GM12878 (cell line): ENCODE measurements at regions not wholly inside any gene's neighbourhood (a gene's known extent, or its start where the extent isn't known, plus 50 kb on each side); places are given as distances from the start of the nearest gene placed in this dataset.

ENCODE experiments used
- ATAC-seq: fragments of 200-7000 bp; cut with Tn5 transposase; 3 replicates; pipeline ENCODE4 v1.9.1; 2020; ENCODE audit warnings: mild to moderate bottlenecking, moderate library complexity
- BruUV-seq: library from RNA; stranded (reverse); fragments of 400-500 nt; replicated peaks from 2 replicates; lab custom pipeline; 2021; lab: Mats Ljungman, UMichigan
- CTCF ChIA-PET: fragments of 300-600 bp; sonication (Branson Sonifier 250); formaldehyde crosslinking; extraction: SDS; loops from one replicate; lab custom pipeline; 2021; ENCODE audit warnings: inconsistent platforms; lab: Yijun Ruan, JAX
- POLR2A ChIA-PET: fragments of 350-600 bp; formaldehyde crosslinking; extraction: SDS; loops from one replicate; lab custom pipeline; 2021; ENCODE audit warnings: inconsistent platforms; lab: Charles Lee
- RAD21 ChIA-PET: fragments of 300-600 bp; sonication (Branson Sonifier 250); formaldehyde crosslinking; loops from one replicate; lab custom pipeline; 2023; ENCODE audit warnings: antibody characterized with exemption; ENCODE audit not compliant: unreplicated experiment; lab: Charles Lee
- SMC1A ChIA-PET: fragments of 300-600 bp; sonication (Branson Sonifier 250); formaldehyde crosslinking; loops from one replicate; lab custom pipeline; 2023; ENCODE audit not compliant: unreplicated experiment, uncharacterized antibody; lab: Charles Lee
- DNase-seq: peaks from one replicate; pipeline ENCODE4 v3.0.0-alpha.2; 2011; ENCODE audit warnings: low read depth, low spot score
- FAIRE-seq: peaks from 3 replicates; lab custom pipeline; 2011; peaks lifted over from hg19 to GRCh38; lab: Jason Lieb, UNC
- H2AFZ ChIP-seq: 2 replicates; pipeline ENCODE4 v1.6.0; 2011; ENCODE audit warnings: low read depth, low read length, control low read depth; ENCODE audit not compliant: control insufficient read depth
- H3K27ac ChIP-seq: 2 replicates; pipeline ENCODE4 v1.5.1; 2011; ENCODE audit warnings: control low read depth; ENCODE audit not compliant: control insufficient read depth, insufficient read depth
- H3K27me3 ChIP-seq, 2 experiments: replicated peaks in 1 of 2; 2 replicates each; pipeline versions ENCODE4 v1.6.0 to v1.6.1; 2011; ENCODE audit warnings: low read length in 1 of 2; ENCODE audit not compliant: control insufficient read depth in 2 of 2, insufficient read depth in 2 of 2
- H3K36me3 ChIP-seq, 2 experiments: 2 replicates each; pipeline ENCODE4 v1.5.1; 2011; ENCODE audit warnings: low read length in 1 of 2; ENCODE audit not compliant: control insufficient read depth in 2 of 2, insufficient read depth in 2 of 2
- H3K4me1 ChIP-seq: 2 replicates; pipeline ENCODE4 v1.6.1; 2011; ENCODE audit warnings: mild to moderate bottlenecking, low read length, moderate library complexity, mixed read lengths; ENCODE audit not compliant: control insufficient read depth, insufficient read depth
- H3K4me2 ChIP-seq: 2 replicates; pipeline ENCODE4 v1.6.0; 2011; ENCODE audit warnings: control low read depth; ENCODE audit not compliant: control insufficient read depth, insufficient read depth
- H3K4me3 ChIP-seq: fragments of 200-600 bp; sonication (generic); 2 replicates; pipeline ENCODE4 v1.5.1; 2016
- H3K79me2 ChIP-seq: 2 replicates; pipeline ENCODE4 v1.6.0; 2011; ENCODE audit warnings: low read length; ENCODE audit not compliant: control insufficient read depth, insufficient read depth
- H3K9ac ChIP-seq: 2 replicates; pipeline ENCODE4 v1.8.0; 2011; ENCODE audit warnings: low read length, control low read depth, mixed read lengths; ENCODE audit not compliant: control insufficient read depth, insufficient read depth
- H3K9me3 ChIP-seq: replicated peaks from 3 replicates; pipeline ENCODE4 v1.5.1; 2011; ENCODE audit warnings: mild to moderate bottlenecking, low read length; ENCODE audit not compliant: control insufficient read depth, insufficient read depth
- H4K20me1 ChIP-seq: 2 replicates; pipeline ENCODE4 v1.6.0; 2011; ENCODE audit not compliant: control insufficient read depth, insufficient read depth
- CBFB ChIP-seq: IDR thresholded peaks from 2 replicates; pipeline ENCODE4 v1.6.1; 2016; ENCODE audit warnings: antibody characterized with exemption, low read depth
- CREM ChIP-seq: IDR thresholded peaks from 2 replicates; pipeline ENCODE4 v1.6.1; 2014; ENCODE audit warnings: antibody characterized with exemption, low read depth
- DPF2 ChIP-seq: fragments of 450-650 bp; IDR thresholded peaks from 2 replicates; pipeline ENCODE4 v1.6.1; 2017; ENCODE audit warnings: mild to moderate bottlenecking
- EED ChIP-seq: sonication (generic); IDR thresholded peaks from 2 replicates; pipeline ENCODE4 v1.6.1; 2016; ENCODE audit warnings: antibody characterized with exemption, low read depth
- EZH2 ChIP-seq: IDR thresholded peaks from 2 replicates; pipeline ENCODE4 v1.6.1; 2012; ENCODE audit warnings: low read depth, mild to moderate bottlenecking, control low read depth, inconsistent platforms, low read length, borderline replicate concordance; ENCODE audit not compliant: control insufficient read depth
- MTA2 ChIP-seq: fragments of 450-650 bp; IDR thresholded peaks from 2 replicates; pipeline ENCODE4 v1.6.1; 2016; ENCODE audit warnings: low read depth, mild to moderate bottlenecking, moderate library complexity
- POLR2AphosphoS5 ChIP-seq: IDR thresholded peaks from 2 replicates; pipeline ENCODE4 v1.6.1; 2011; ENCODE audit warnings: mild to moderate bottlenecking, low read length, inconsistent platforms
- RELB ChIP-seq: fragments of 450-650 bp; IDR thresholded peaks from 2 replicates; pipeline ENCODE4 v1.6.1; 2017; ENCODE audit warnings: low read depth, mild to moderate bottlenecking, moderate library complexity
- SIN3A ChIP-seq: IDR thresholded peaks from 2 replicates; pipeline ENCODE4 v1.6.1; 2012; ENCODE audit warnings: low read depth, low read length, improper control_type of control experiment
- STAT3 ChIP-seq: IDR thresholded peaks from 2 replicates; pipeline ENCODE4 v1.6.1; 2011; ENCODE audit warnings: low read depth, low read length, improper control_type of control experiment
- USF2 ChIP-seq: IDR thresholded peaks from 2 replicates; pipeline ENCODE4 v1.6.1; 2011; ENCODE audit warnings: low read depth, low read length, improper control_type of control experiment, borderline replicate concordance
- YBX1 ChIP-seq: fragments of 450-650 bp; IDR thresholded peaks from 2 replicates; pipeline ENCODE4 v1.6.1; 2016; ENCODE audit warnings: antibody characterized with exemption
- ZNF687 ChIP-seq: fragments of 450-650 bp; IDR thresholded peaks from 2 replicates; pipeline ENCODE4 v1.6.1; 2017; ENCODE audit warnings: mild to moderate bottlenecking, moderate library complexity
- ZSCAN29 ChIP-seq: fragments of 450-650 bp; IDR thresholded peaks from 2 replicates; pipeline ENCODE4 v1.6.1; 2017; ENCODE audit warnings: mild to moderate bottlenecking, moderate library complexity
- WGBS: methylation state at CpG from one replicate; pipeline ENCODE4 v1.1.6; 2016; ENCODE audit warnings: low lambda C conversion rate; ENCODE audit not compliant: insufficient replicate concordance, insufficient coverage; ENCODE audit errors: missing lambda C conversion rate; 5-methylcytosine and 5-hydroxymethylcytosine counted together
- in situ Hi-C: fragments of 300-500 bp; cut with MboI; formaldehyde crosslinking; loops from 9 replicates; pipeline ENCODE4 v1.14.3; 2018; ENCODE audit warnings: mixed read lengths
- intact Hi-C: fragments of 100-400 bp; cut with micrococcal nuclease; formaldehyde crosslinking; loops from one replicate; pipeline ENCODE4 v1.14.2; 2022; ENCODE audit not compliant: unreplicated experiment

- FAIRE-seq (no peak), DNase-seq (no peak), ATAC-seq (no peak)
- in situ Hi-C loops: no loop called here
- no peaks in the 10 kb centered on the region for H4K20me1 ChIP-seq
- no peak overlapping the region for H3K9ac ChIP-seq
- CTCF ChIA-PET: interaction anchor here (0.9 to 1.0 kb wide), 2 partner anchors 9 to 28 kb away, joined by 3 read pairs; no protein-coding TSS in a partner anchor
- no TSS peak for BruUV-seq
- no peak overlapping the region for H2AFZ ChIP-seq
- POLR2A ChIA-PET: no interaction called here
- RAD21 ChIA-PET: no interaction called here
- H3K27me3 ChIP-seq: no peaks in the 10 kb centered on the region
- WGBS: 16% methylated on average over 11 of the region's 11 CpGs
- H3K9me3 ChIP-seq: no peaks in the 10 kb centered on the region
- SMC1A ChIA-PET: no interaction called here
- H3K4me2 ChIP-seq: no peak overlapping the region
- H3K79me2 ChIP-seq: no peaks in the 10 kb centered on the region
- H3K27ac ChIP-seq: no peak overlapping the region
- no peaks in the 10 kb centered on the region for H3K36me3 ChIP-seq
- intact Hi-C loops: no loop called here
- TF ChIP-seq ZSCAN29 (no peak), EED (no peak), RELB (no peak), YBX1 (no peak), POLR2AphosphoS5 (no peak), USF2 (no peak), CREM (no peak), DPF2 (no peak), MTA2 (no peak), SIN3A (no peak), ZNF687 (no peak), STAT3 (no peak), EZH2 (no peak), CBFB (no peak)
- H3K4me3 ChIP-seq: no peak overlapping the region
- H3K4me1 ChIP-seq: no peaks in the 10 kb centered on the region
These were observed 212.3 kb downstream of the C7orf25 start for GRCh38 chr7:42699380-42700178.
